C4-2B (cell line): ENCODE measurements at regions not wholly inside any gene's neighbourhood (a gene's known extent, or its start where the extent isn't known, plus 50 kb on each side); places are given as distances from the start of the nearest gene placed in this dataset.

Source experiments
- ZFX ChIP-seq: fragments of 450-650 bp; IDR thresholded peaks from 2 replicates; pipeline ENCODE4 v1.6.1; 2017
- TF ChIP-seq, protein P1 (sequence below): fragments of 450-650 bp; conservative IDR thresholded peaks from 2 replicates; pipeline ENCODE4 v1.5.1; 2017; ENCODE audit warnings: mild to moderate bottlenecking

- TF ChIP-seq, protein P1, sequence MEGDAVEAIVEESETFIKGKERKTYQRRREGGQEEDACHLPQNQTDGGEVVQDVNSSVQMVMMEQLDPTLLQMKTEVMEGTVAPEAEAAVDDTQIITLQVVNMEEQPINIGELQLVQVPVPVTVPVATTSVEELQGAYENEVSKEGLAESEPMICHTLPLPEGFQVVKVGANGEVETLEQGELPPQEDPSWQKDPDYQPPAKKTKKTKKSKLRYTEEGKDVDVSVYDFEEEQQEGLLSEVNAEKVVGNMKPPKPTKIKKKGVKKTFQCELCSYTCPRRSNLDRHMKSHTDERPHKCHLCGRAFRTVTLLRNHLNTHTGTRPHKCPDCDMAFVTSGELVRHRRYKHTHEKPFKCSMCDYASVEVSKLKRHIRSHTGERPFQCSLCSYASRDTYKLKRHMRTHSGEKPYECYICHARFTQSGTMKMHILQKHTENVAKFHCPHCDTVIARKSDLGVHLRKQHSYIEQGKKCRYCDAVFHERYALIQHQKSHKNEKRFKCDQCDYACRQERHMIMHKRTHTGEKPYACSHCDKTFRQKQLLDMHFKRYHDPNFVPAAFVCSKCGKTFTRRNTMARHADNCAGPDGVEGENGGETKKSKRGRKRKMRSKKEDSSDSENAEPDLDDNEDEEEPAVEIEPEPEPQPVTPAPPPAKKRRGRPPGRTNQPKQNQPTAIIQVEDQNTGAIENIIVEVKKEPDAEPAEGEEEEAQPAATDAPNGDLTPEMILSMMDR, result no peak
- no peak for TF ChIP-seq ZFX
Measured at GRCh38 chr2:173663353-173663752, 301.8 kb downstream of the SP3 start.
